ENCODE measurements at regions not wholly inside any gene's neighbourhood (a gene's known extent, or its start where the extent isn't known, plus 50 kb on each side); places are given as distances from the start of the nearest gene placed in this dataset.

DNA sequence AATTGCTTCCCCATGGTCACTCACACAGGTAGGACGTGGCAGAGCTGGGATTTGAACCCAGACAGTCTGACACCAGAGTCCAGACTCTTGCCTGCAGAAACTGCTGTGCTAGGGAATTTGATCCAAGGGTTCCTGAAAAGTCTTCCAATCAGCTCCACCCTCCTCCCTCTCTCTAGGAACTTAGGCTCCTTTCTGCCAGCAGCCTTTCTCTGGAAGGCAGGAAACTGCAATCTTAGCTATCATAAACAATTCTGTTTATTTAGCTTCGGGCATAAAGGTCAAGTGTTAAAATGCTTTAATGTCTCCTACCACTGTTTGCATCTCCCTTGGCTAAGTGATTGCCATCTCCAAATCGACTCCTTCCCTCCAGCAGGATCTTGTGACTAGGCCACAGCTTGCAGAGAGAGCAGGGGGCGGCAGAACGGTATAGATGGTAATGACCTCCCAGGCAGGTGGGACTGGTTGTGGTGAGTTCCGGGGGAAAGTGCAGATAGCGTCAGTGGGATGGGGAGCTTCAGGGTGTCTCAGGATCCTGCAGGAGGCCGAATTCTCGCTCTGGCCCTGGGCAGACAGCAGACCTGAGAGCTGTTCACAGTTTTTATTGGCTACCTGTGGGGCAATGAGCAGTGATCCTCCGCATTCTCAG is 882.4 kb upstream of the EEF2KMT start:
- TF ChIP-seq, protein P1, sequence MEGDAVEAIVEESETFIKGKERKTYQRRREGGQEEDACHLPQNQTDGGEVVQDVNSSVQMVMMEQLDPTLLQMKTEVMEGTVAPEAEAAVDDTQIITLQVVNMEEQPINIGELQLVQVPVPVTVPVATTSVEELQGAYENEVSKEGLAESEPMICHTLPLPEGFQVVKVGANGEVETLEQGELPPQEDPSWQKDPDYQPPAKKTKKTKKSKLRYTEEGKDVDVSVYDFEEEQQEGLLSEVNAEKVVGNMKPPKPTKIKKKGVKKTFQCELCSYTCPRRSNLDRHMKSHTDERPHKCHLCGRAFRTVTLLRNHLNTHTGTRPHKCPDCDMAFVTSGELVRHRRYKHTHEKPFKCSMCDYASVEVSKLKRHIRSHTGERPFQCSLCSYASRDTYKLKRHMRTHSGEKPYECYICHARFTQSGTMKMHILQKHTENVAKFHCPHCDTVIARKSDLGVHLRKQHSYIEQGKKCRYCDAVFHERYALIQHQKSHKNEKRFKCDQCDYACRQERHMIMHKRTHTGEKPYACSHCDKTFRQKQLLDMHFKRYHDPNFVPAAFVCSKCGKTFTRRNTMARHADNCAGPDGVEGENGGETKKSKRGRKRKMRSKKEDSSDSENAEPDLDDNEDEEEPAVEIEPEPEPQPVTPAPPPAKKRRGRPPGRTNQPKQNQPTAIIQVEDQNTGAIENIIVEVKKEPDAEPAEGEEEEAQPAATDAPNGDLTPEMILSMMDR (IDR thresholded peaks at IDR 0.05) = no peak
- TF ChIP-seq POLR2A (IDR thresholded peaks at IDR 0.05) (no peak), EP300 (IDR thresholded peaks at IDR 0.05; ENCODE audit: low read depth) (no peak), POLR2AphosphoS5 (IDR thresholded peaks at IDR 0.05) (no peak)
- H3K4me3 ChIP-seq = no peak overlapping the region
- in situ Hi-C loops (cut with MboI; ENCODE audit: low pct_ligation_motif_present in 1 of 4, low pct_unique_long_range_greater_than_20kb in 1 of 4, low sequenced_read_pairs in 3 of 4) (no loop called here), intact Hi-C loops (cut with DNase I; ENCODE audit: low total_unique reads) (loop anchor here (5.0 kb wide), 1 partner anchor 478 kb away; no protein-coding TSS in a partner anchor)
- H3K9me3 ChIP-seq = no peaks in the 10 kb centered on the region
- peaks cover 0 to 4% (median 0%) of the 10 kb centered on the region in 4 donors for H3K4me1 ChIP-seq
- WGBS, 2 donors (ENCODE audit: low coverage in 1 of 2) = 7 to 18% methylated on average over 2 to 10 of the region's 10 CpGs
- H3K27ac ChIP-seq = no peak overlapping the region
- DNase-seq = peak; percentile 10
- no peaks in the 10 kb centered on the region for H3K36me3 ChIP-seq
- H3K27me3 ChIP-seq = peaks cover 4% of the 10 kb centered on the region

DNA sequence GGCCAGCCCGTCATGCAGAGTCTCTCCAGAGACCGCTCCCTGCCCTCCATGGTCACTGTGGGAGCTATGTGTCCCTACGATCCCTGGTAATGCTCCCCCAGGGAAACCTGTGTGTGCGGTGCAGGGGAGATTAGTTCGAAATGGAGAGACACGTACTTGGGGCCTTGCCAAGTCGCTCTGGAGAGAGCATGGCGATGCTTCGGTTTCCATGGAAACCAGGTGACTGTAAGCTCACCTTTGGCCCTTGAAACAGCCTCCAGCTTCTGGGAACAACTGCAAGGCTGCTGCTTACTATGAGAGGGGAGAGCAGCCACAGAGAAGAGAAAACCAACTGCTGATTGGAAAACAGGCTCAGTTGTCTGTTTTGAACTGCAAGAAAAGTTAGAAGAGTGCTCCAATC is 879.7 kb upstream of the EEF2KMT start:
- Histone ChIP-seq H3K27me3 (peaks cover 4% of the 10 kb centered on the region), H3K27ac (no peak overlapping the region), H3K36me3 (no peaks in the 10 kb centered on the region), H3K4me1 (peaks cover 0 to 4% (median 0%) of the 10 kb centered on the region in 4 donors), H3K4me3 (no peak overlapping the region), H3K9me3 (no peaks in the 10 kb centered on the region)
- 80% methylated on average over 9 of the region's 9 CpGs; no CpG with 5 or more reads in 1 of the 2 donors for WGBS, 2 donors (ENCODE audit: low coverage in 1 of 2)
- TF ChIP-seq EP300 (IDR thresholded peaks at IDR 0.05; ENCODE audit: low read depth) (no peak), POLR2A (IDR thresholded peaks at IDR 0.05) (no peak), POLR2AphosphoS5 (IDR thresholded peaks at IDR 0.05) (no peak)
- TF ChIP-seq, protein P1 (IDR thresholded peaks at IDR 0.05) = no peak
- no peak for DNase-seq
- in situ Hi-C loops (cut with MboI; ENCODE audit: low pct_ligation_motif_present in 1 of 4, low pct_unique_long_range_greater_than_20kb in 1 of 4, low sequenced_read_pairs in 3 of 4) = no loop called here
- intact Hi-C loops (cut with DNase I; ENCODE audit: low total_unique reads) = loop anchor here (5.0 kb wide), 1 partner anchor 475 kb away; no protein-coding TSS in a partner anchor

- 40 to 59% methylated on average over 1 of the region's 1 CpG for WGBS, 2 donors (ENCODE audit: low coverage in 1 of 2)
Measured at GRCh38 chr16:5972747-5973146, 875.2 kb upstream of the EEF2KMT start.

GRCh38 chr16:5971924-5972323 is 874.3 kb upstream of the EEF2KMT start:
- TF ChIP-seq POLR2A (IDR thresholded peaks at IDR 0.05) (no peak), POLR2AphosphoS5 (IDR thresholded peaks at IDR 0.05) (no peak), EP300 (IDR thresholded peaks at IDR 0.05; ENCODE audit: low read depth) (no peak)
- TF ChIP-seq, protein P1 (IDR thresholded peaks at IDR 0.05) = no peak
- no peak for DNase-seq
- no peak overlapping the region for H3K27ac ChIP-seq
- WGBS, 2 donors (ENCODE audit: low coverage in 1 of 2) = 87% methylated on average over 2 of the region's 2 CpGs; no CpG with 5 or more reads in 1 of the 2 donors
- no peaks in the 10 kb centered on the region for H3K4me1 ChIP-seq
- in situ Hi-C loops (cut with MboI; ENCODE audit: low pct_ligation_motif_present in 1 of 4, low pct_unique_long_range_greater_than_20kb in 1 of 4, low sequenced_read_pairs in 3 of 4) = no loop called here
- H3K9me3 ChIP-seq = no peaks in the 10 kb centered on the region
- H3K27me3 ChIP-seq = no peaks in the 10 kb centered on the region
- intact Hi-C loops (cut with DNase I; ENCODE audit: low total_unique reads) = no loop called here
- H3K36me3 ChIP-seq = no peaks in the 10 kb centered on the region
- H3K4me3 ChIP-seq = no peak overlapping the region

More at GRCh38 chr16:5972747-5973146, 875.2 kb upstream of the EEF2KMT start:
- TF ChIP-seq EP300 (IDR thresholded peaks at IDR 0.05; ENCODE audit: low read depth) (no peak), POLR2AphosphoS5 (IDR thresholded peaks at IDR 0.05) (no peak), POLR2A (IDR thresholded peaks at IDR 0.05) (no peak)
- TF ChIP-seq, protein P1 (IDR thresholded peaks at IDR 0.05) = no peak
- Histone ChIP-seq H3K27ac (no peak overlapping the region), H3K4me1 (no peaks in the 10 kb centered on the region), H3K9me3 (no peaks in the 10 kb centered on the region), H3K36me3 (no peaks in the 10 kb centered on the region), H3K4me3 (no peak overlapping the region), H3K27me3 (no peaks in the 10 kb centered on the region)
- no peak for DNase-seq
- intact Hi-C loops (cut with DNase I; ENCODE audit: low total_unique reads) (no loop called here), in situ Hi-C loops (cut with MboI; ENCODE audit: low pct_ligation_motif_present in 1 of 4, low pct_unique_long_range_greater_than_20kb in 1 of 4, low sequenced_read_pairs in 3 of 4) (no loop called here)

All from transverse colon (tissue), 4 donors.